HCT116 (cell line): ENCODE measurements at regions not wholly inside any gene's neighbourhood (a gene's known extent, or its start where the extent isn't known, plus 50 kb on each side); places are given as distances from the start of the nearest gene placed in this dataset.

Experiments
- ATAC-seq: fragments of 200-7000 bp; cut with Tn5 transposase; 2 replicates; pipeline ENCODE4 v1.9.1; 2020; ENCODE audit warnings: mild to moderate bottlenecking, moderate library complexity
- BruUV-seq: library from RNA; stranded (reverse); fragments of 400-500 nt; replicated peaks from 2 replicates; lab custom pipeline; 2021; lab: Mats Ljungman, UMichigan
- CTCF ChIA-PET: fragments of 300-600 bp; sonication (Branson Sonifier 250); formaldehyde crosslinking; loops from one replicate; lab custom pipeline; 2021; ENCODE audit warnings: antibody characterized with exemption; lab: Charles Lee
- POLR2A ChIA-PET: fragments of 300-600, 350-600 bp; sonication (Branson Sonifier 250); formaldehyde crosslinking; loops from one replicate; lab custom pipeline; 2021; ENCODE audit warnings: antibody characterized with exemption; lab: Charles Lee
- RAD21 ChIA-PET, 2 experiments: fragments of 300-600 bp; sonication (Branson Sonifier 250); formaldehyde crosslinking; loops; one replicate each; lab custom pipeline; 2023; ENCODE audit warnings: low total read pairs in 2 of 2; ENCODE audit not compliant: uncharacterized antibody in 2 of 2, unreplicated experiment in 2 of 2, low non-redundant PET in 1 of 2; lab: Charles Lee
- DNase-seq: peaks from one replicate; pipeline ENCODE4 v3.0.0-alpha.2; 2010; ENCODE audit warnings: low read depth, low spot score
- H2AFZ ChIP-seq: fragments of 200-600 bp; shearing (Covaris generic), sonication (generic); 2 replicates; pipeline ENCODE4 v1.6.1; 2017; ENCODE audit warnings: low read depth, mixed run types, mixed read lengths, antibody characterized with exemption, low read length; ENCODE audit not compliant: poor library complexity, severe bottlenecking
- H3K27ac ChIP-seq: 2 replicates; pipeline ENCODE4 v1.5.1; 2012; ENCODE audit warnings: low read depth, low read length
- H3K27me3 ChIP-seq: fragments of 200-600 bp; sonication (generic); 2 replicates; pipeline ENCODE4 v1.6.1; 2016; ENCODE audit warnings: mixed run types, low read length, mixed read lengths; ENCODE audit not compliant: insufficient read depth
- H3K36me3 ChIP-seq, 2 experiments: fragments of 200-500 bp in 1 of 2; fragments of 200-600 bp in 1 of 2; sonication (Bioruptor generic) in 1 of 2; sonication (generic) in 1 of 2; 2 replicates each; pipeline versions ENCODE4 v1.5.1 to v1.6.1; 2014 to 2016; ENCODE audit warnings: low read length in 2 of 2, inconsistent platforms in 1 of 2, mixed read lengths in 1 of 2, mixed run types in 1 of 2; ENCODE audit not compliant: insufficient read depth in 2 of 2, control insufficient read depth in 1 of 2
- H3K4me1 ChIP-seq, 2 experiments: fragments of 200-600 bp in 1 of 2; sonication (generic) in 1 of 2; 2 replicates each; pipeline versions ENCODE4 v1.5.1 to v1.6.1; 2012 to 2017; ENCODE audit warnings: low read length in 2 of 2, inconsistent platforms in 1 of 2, mild to moderate bottlenecking in 1 of 2, mixed read lengths in 1 of 2, mixed run types in 1 of 2, moderate library complexity in 1 of 2; ENCODE audit not compliant: insufficient read depth in 2 of 2, control insufficient read depth in 1 of 2
- H3K4me2 ChIP-seq: fragments of 200-600 bp; sonication (generic); 2 replicates; pipeline ENCODE4 v1.6.1; 2017; ENCODE audit warnings: mixed run types, low read length, mixed read lengths
- H3K4me3 ChIP-seq, 2 experiments: fragments of 200-600 bp in 1 of 2; sonication (generic) in 1 of 2; replicated peaks in 1 of 2; 2 replicates each; pipeline ENCODE4 v1.5.1; 2011 to 2016; ENCODE audit warnings: low read length in 2 of 2, control low read depth in 1 of 2, low read depth in 1 of 2, mild to moderate bottlenecking in 1 of 2, mixed read lengths in 1 of 2, mixed run types in 1 of 2
- H3K79me2 ChIP-seq: fragments of 200-600 bp; sonication (generic); 2 replicates; pipeline ENCODE4 v1.6.1; 2017; ENCODE audit warnings: mild to moderate bottlenecking, mixed run types, low read length, moderate library complexity, mixed read lengths; ENCODE audit not compliant: insufficient read depth
- H3K9ac ChIP-seq: fragments of 200-600 bp; sonication (generic); 2 replicates; pipeline ENCODE4 v1.6.1; 2016; ENCODE audit warnings: low read length, mixed read lengths
- H3K9me2 ChIP-seq: fragments of 200-600 bp; sonication (generic), shearing (Covaris generic); 2 replicates; pipeline ENCODE4 v1.6.1; 2017; ENCODE audit warnings: mixed run types, mild to moderate bottlenecking, moderate library complexity; ENCODE audit not compliant: insufficient read depth
- H3K9me3 ChIP-seq, 2 experiments: fragments of 200-500 bp in 1 of 2; fragments of 200-600 bp in 1 of 2; sonication (Bioruptor generic) in 1 of 2; sonication (generic) in 1 of 2; 2 replicates each; pipeline ENCODE4 v1.6.1; 2014 to 2017; ENCODE audit warnings: low read length in 2 of 2, mixed read lengths in 2 of 2, inconsistent platforms in 1 of 2, low read depth in 1 of 2, mild to moderate bottlenecking in 1 of 2, mixed run types in 1 of 2, moderate library complexity in 1 of 2; ENCODE audit not compliant: control insufficient read depth in 1 of 2, insufficient read depth in 1 of 2
- H4K20me1 ChIP-seq: fragments of 200-600 bp; sonication (generic), shearing (Covaris generic); 2 replicates; pipeline ENCODE4 v1.6.1; 2017; ENCODE audit warnings: mixed run types, mild to moderate bottlenecking, moderate library complexity; ENCODE audit not compliant: insufficient read depth
- CEBPB ChIP-seq: IDR thresholded peaks from 2 replicates; pipeline ENCODE4 v1.6.1; 2012; ENCODE audit warnings: low read depth
- CTCF ChIP-seq, 3 experiments: fragments of 200-600 bp in 1 of 3; sonication (generic) in 1 of 3; IDR thresholded peaks in 2 of 3; conservative IDR thresholded peaks in 1 of 3; 2 replicates each; pipeline ENCODE4 v1.5.1; 2012 to 2017; ENCODE audit warnings: low read depth in 2 of 3, low read length in 2 of 3, antibody characterized with exemption in 1 of 3, borderline replicate concordance in 1 of 3, control low read depth in 1 of 3, mild to moderate bottlenecking in 1 of 3, mixed read lengths in 1 of 3, mixed run types in 1 of 3, moderate library complexity in 1 of 3; ENCODE audit not compliant: insufficient read depth in 1 of 3
- ELF1 ChIP-seq: IDR thresholded peaks from 2 replicates; pipeline ENCODE4 v1.6.1; 2012; ENCODE audit warnings: low read depth, borderline replicate concordance
- EZH2 ChIP-seq: fragments of 200-600 bp; sonication (generic); IDR thresholded peaks from 2 replicates; pipeline ENCODE4 v1.6.1; 2017; ENCODE audit warnings: antibody characterized with exemption, mixed run types
- EZH2phosphoT487 ChIP-seq: fragments of 200-600 bp; IDR thresholded peaks from 2 replicates; pipeline ENCODE4 v1.6.1; 2018; ENCODE audit warnings: antibody characterized with exemption, borderline replicate concordance
- FOSL1 ChIP-seq: IDR thresholded peaks from 2 replicates; pipeline ENCODE4 v1.6.1; 2012; ENCODE audit warnings: low read depth
- JUND ChIP-seq: IDR thresholded peaks from 2 replicates; pipeline ENCODE4 v1.6.1; 2012
- MAX ChIP-seq: IDR thresholded peaks from 2 replicates; pipeline ENCODE4 v1.6.1; 2012
- POLR2A ChIP-seq: IDR thresholded peaks from 2 replicates; pipeline ENCODE4 v1.7.0; 2011; ENCODE audit warnings: borderline replicate concordance; ENCODE audit not compliant: insufficient read depth, insufficient read length; ENCODE audit errors: extremely low read depth
- REST ChIP-seq: IDR thresholded peaks from 2 replicates; pipeline ENCODE4 v1.6.1; 2012; ENCODE audit warnings: low read depth
- SIN3A ChIP-seq: IDR thresholded peaks from 2 replicates; pipeline ENCODE4 v1.6.1; 2012; ENCODE audit warnings: low read depth
- SP1 ChIP-seq: IDR thresholded peaks from 2 replicates; pipeline ENCODE4 v1.6.1; 2012; ENCODE audit warnings: low read depth
- SRF ChIP-seq: IDR thresholded peaks from 2 replicates; pipeline ENCODE4 v1.6.1; 2012; ENCODE audit warnings: low read depth
- YY1 ChIP-seq: IDR thresholded peaks from 2 replicates; pipeline ENCODE4 v1.6.1; 2011; ENCODE audit warnings: low read length, low read depth, moderate library complexity, mild to moderate bottlenecking; ENCODE audit not compliant: insufficient replicate concordance; ENCODE audit errors: extremely low read depth
- ZBTB33 ChIP-seq: IDR thresholded peaks from 2 replicates; pipeline ENCODE4 v1.6.1; 2011; ENCODE audit warnings: mild to moderate bottlenecking, low read length, moderate library complexity; ENCODE audit not compliant: insufficient replicate concordance; ENCODE audit errors: extremely low read depth
- intact Hi-C: fragments of 100-400 bp; cut with micrococcal nuclease; formaldehyde crosslinking; loops from 2 replicates; pipeline ENCODE4 v1.10.0; 2022

GRCh38 chr4:22970665-22971064 is 277.9 kb downstream of the GBA3 start:
- no peak for TF ChIP-seq ZBTB33
- no peak for TF ChIP-seq ELF1
- TF ChIP-seq POLR2A: no peak
- no peak for TF ChIP-seq EZH2
- TF ChIP-seq YY1: no peak
- no peak for TF ChIP-seq JUND
- TF ChIP-seq CTCF (IDR thresholded peaks at IDR 0.05 in 2 of 3, conservative IDR thresholded peaks at IDR 0.05 in 1 of 3; ENCODE audit: borderline replicate concordance in 1 of 3, insufficient read depth in 1 of 3, low read depth in 2 of 3, low read length in 2 of 3): no peak
- no peak for TF ChIP-seq MAX
- TF ChIP-seq EZH2phosphoT487: no peak
- no peak for TF ChIP-seq FOSL1
- no peak for TF ChIP-seq SRF
- no peak for TF ChIP-seq REST
- TF ChIP-seq SIN3A: no peak
- TF ChIP-seq SP1: no peak
- no peak for TF ChIP-seq CEBPB
- POLR2A ChIA-PET: no interaction called here
- Histone ChIP-seq H4K20me1 (no peaks in the 10 kb centered on the region), H3K9me3 (peaks cover 8 to 19% of the 10 kb centered on the region in 2 experiments; a peak in 3 of 4 replicates), H3K79me2 (no peaks in the 10 kb centered on the region), H2AFZ (no peak overlapping the region), H3K4me1 (no peaks in the 10 kb centered on the region), H3K36me3 (no peaks in the 10 kb centered on the region), H3K27ac (no peak overlapping the region), H3K27me3 (no peaks in the 10 kb centered on the region), H3K4me2 (no peak overlapping the region), H3K9ac (no peak overlapping the region), H3K4me3 (no peak overlapping the region), H3K9me2 (no peaks in the 10 kb centered on the region)
- no TSS peak for BruUV-seq
- intact Hi-C loops: no loop called here
- DNase-seq: no peak
- RAD21 ChIA-PET: no interaction called here
- no peak for ATAC-seq
- CTCF ChIA-PET: no interaction called here
